ENCODE measurements at regions not wholly inside any gene's neighbourhood (a gene's known extent, or its start where the extent isn't known, plus 50 kb on each side); places are given as distances from the start of the nearest gene placed in this dataset.

GRCh38 chr1:234735916-234736315 is 125.9 kb upstream of the IRF2BP2 start:
- no peak for DNase-seq (ENCODE audit: low read depth)
- TF ChIP-seq, protein P1, sequence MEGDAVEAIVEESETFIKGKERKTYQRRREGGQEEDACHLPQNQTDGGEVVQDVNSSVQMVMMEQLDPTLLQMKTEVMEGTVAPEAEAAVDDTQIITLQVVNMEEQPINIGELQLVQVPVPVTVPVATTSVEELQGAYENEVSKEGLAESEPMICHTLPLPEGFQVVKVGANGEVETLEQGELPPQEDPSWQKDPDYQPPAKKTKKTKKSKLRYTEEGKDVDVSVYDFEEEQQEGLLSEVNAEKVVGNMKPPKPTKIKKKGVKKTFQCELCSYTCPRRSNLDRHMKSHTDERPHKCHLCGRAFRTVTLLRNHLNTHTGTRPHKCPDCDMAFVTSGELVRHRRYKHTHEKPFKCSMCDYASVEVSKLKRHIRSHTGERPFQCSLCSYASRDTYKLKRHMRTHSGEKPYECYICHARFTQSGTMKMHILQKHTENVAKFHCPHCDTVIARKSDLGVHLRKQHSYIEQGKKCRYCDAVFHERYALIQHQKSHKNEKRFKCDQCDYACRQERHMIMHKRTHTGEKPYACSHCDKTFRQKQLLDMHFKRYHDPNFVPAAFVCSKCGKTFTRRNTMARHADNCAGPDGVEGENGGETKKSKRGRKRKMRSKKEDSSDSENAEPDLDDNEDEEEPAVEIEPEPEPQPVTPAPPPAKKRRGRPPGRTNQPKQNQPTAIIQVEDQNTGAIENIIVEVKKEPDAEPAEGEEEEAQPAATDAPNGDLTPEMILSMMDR (IDR thresholded peaks at IDR 0.05; ENCODE audit: low read depth, low read length, missing control alignments): no peak
- H3K4me3 ChIP-seq (ENCODE audit: low read depth, low read length): no peak overlapping the region

GRCh38 chr1:234735476-234735875 is 125.5 kb upstream of the IRF2BP2 start:
- DNase-seq (ENCODE audit: low read depth): no peak
- no peak overlapping the region for H3K4me3 ChIP-seq (ENCODE audit: low read depth, low read length)
- TF ChIP-seq, protein P1 (IDR thresholded peaks at IDR 0.05; ENCODE audit: low read depth, low read length, missing control alignments): no peak

DNA sequence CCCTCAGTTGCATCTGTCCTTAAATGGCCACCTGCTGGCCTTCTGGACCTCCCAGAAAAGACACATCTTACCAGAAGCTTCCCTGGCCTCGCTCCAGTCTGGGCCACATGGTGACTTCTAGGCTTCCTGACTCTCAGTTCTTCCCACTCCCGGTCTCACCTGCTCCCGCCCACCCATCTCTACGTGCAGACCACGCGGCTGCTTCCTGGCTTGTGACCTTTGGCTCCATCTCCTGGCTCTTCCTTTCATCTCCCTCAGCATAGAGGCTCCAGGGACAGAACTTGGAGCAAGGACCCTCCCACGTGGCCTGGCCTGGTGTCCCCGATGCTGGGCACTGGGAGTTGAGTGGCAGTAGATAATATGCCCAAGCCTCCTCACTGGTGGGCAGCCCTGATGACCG is 124.9 kb upstream of the IRF2BP2 start:
- DNase-seq (ENCODE audit: low read depth): no peak
- TF ChIP-seq, protein P1 (IDR thresholded peaks at IDR 0.05; ENCODE audit: low read depth, low read length, missing control alignments): no peak
- no peak overlapping the region for H3K4me3 ChIP-seq (ENCODE audit: low read depth, low read length)

DNA sequence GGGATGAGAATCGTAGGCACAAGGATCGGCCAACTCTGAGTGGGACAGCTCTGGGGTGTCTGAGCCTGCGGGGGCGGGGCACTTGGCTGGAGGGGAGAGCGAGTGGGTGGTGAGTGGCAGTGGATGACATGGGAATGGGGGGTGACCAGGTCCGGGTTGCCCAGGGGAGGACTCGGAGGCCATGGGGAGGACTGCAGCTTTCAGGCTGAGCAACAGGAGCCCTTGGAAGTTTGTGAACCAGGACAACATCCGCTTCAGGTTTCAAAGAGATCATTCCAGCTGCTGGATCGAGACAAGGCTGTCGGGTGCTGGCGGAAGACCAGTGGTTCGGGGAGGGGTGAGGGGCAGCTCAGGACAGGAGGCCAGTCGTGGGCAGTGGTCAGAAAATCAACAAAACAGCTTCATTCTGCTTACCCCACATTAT is 124.4 kb upstream of the IRF2BP2 start:
- TF ChIP-seq, protein P1 (IDR thresholded peaks at IDR 0.05; ENCODE audit: low read depth, low read length, missing control alignments): no peak
- DNase-seq (ENCODE audit: low read depth): no peak

DNA sequence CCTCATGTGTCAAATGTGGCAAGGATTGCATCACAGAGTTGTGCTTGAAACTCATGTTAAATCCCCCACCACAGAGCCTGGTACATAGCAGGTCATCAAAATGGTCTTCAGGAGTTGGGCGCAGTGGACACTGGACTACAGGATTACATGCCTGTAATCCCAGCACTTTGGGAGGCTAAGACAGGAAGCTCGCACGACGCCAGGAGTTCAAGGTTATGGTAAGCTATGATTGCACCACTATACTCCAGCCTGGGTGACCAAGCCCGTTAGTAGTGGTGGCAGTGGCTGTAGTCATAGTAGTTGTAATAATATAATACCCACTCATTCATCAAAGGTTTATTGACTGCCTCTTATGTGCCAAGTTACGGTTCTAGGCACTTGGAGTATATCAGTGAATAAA is 123.4 kb upstream of the IRF2BP2 start:
- TF ChIP-seq, protein P1 (IDR thresholded peaks at IDR 0.05; ENCODE audit: low read depth, low read length, missing control alignments): no peak
- no peak overlapping the region for H3K4me3 ChIP-seq (ENCODE audit: low read depth, low read length)
- DNase-seq (ENCODE audit: low read depth): no peak

More for the DNA sequence above, 124.4 kb upstream of the IRF2BP2 start:
- no peak overlapping the region for H3K4me3 ChIP-seq (ENCODE audit: low read depth, low read length)

- no peak for DNase-seq (ENCODE audit: low read depth)
- no peak overlapping the region for H3K4me3 ChIP-seq (ENCODE audit: low read depth, low read length)
- TF ChIP-seq, protein P1 (IDR thresholded peaks at IDR 0.05; ENCODE audit: low read depth, low read length, missing control alignments): no peak
Observed at GRCh38 chr1:234732671-234733390, 122.9 kb upstream of the IRF2BP2 start.

- no peak overlapping the region for H3K4me3 ChIP-seq (ENCODE audit: low read depth, low read length)
- DNase-seq (ENCODE audit: low read depth): no peak
- TF ChIP-seq, protein P1 (IDR thresholded peaks at IDR 0.05; ENCODE audit: low read depth, low read length, missing control alignments): no peak
Observed at GRCh38 chr1:234732260-234732659, 122.3 kb upstream of the IRF2BP2 start.

Measured in GM12864 (cell line).